Fibroblast of skin of left quadriceps (primary cell): ENCODE measurements at regions not wholly inside any gene's neighbourhood (a gene's known extent, or its start where the extent isn't known, plus 50 kb on each side); places are given as distances from the start of the nearest gene placed in this dataset.
"Not testable (repeated sequence)": the region's sequence is repeated elsewhere in the genome, so short reads cannot be mapped to it uniquely, and the experiment has no call there.

Experiments
- DNase-seq, 2 experiments: peaks; one replicate each; pipeline ENCODE4 v3.0.0-alpha.2; 2013; ENCODE audit warnings: low read depth in 2 of 2

GRCh38 chr13:95388420-95389079 lies 87.3 kb upstream of the ABCC4 start:
- DNase-seq: no peak

- DNase-seq: no peak
These were observed 90.1 kb upstream of the ABCC4 start for GRCh38 chr13:95391362-95391761.

GRCh38 chr13:95391785-95392184 lies 90.5 kb upstream of the ABCC4 start:
- DNase-seq: no peak

DNA sequence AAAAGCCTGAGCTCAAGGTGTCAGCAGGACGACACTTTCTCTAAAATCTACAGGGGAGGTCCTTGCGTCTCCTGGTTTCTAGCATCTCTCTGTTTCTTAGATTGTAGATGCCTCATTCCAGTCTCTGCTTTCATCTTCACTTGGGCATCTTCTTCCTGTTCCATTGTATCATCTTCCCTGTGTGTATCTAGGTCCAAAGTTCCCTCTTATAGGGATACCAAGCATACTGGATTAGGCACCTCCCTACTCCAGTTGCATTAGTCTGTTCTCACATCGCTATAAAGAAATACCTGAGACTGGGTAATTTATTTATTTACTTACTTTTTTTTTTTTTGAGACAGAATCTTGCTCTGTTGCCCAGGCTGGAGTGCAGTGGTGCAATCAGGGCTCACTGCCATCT lies 91.3 kb upstream of the ABCC4 start:
- DNase-seq: no peak

DNA sequence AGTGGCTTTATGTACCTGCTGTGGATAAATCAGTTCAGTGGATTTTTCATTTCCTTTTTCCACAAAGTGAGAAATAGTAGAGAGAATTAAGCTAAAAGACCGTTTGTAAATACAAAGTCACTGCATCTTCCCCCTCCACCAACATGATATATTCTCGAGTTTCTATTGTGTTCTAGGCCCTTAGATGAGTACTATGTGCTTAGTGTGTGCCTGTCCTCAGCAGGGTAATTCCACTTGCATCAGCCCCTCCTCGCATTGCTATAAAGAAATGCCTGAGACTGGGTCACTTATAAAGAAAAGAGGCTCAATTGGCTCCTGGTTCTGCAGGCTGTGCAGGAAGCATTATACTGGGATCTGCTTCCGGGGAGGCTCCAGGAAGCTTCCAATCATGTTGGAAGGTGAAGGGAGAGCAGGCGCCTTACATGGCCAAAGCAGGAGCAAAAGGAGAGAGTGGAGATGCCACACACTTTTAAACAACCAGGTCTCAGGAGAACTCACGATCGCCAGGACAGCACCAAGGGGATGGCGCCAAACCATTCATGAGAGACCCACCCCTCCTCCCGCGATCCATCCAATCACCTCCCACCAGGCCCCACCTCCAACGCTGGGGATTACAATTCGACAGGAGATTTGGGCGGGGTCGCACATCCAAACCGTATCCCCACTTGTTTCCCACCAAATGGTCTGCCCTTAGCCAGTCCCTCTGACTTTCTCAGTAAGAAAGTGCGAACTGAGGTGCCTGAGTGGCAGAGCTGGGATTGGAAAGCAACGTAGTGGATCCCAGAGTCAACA lies 102.3 kb upstream of the ABCC4 start:
- DNase-seq: no peak

DNA sequence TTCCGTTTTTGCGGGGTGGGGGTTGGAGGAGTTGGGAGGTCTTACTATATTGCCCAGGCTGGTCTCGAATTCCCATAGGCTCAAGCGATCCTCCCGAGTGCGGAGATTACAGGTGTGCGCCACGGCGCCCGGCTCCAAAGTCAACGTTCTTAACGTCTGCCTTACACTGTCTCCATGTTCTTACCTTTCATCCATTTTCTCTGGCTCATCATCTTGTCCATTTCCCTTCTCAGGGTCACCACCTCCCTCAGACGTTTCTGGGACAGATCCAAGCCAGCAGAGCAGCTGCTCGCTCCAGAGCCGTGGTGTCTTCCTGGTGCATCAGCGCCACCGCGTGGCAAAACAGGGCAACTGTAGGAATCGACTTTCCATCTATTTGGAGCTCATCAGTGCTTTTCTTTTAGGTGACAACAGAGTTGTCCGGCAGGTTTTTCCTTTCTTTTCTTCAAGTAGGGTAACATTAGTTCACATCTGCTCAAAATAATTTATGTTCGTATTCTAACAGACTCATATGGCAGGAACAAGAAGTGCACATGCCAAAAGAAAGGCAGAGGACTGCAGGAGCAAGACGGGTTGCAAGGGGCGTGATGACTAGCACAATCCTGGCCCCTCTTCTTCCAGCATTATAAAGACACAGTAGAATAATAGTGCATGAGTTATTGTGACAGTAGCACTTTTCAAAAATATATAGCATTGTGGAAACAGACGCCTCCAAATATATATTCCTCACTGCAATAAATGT lies 103.1 kb upstream of the ABCC4 start:
- peak; percentile 43 to 50 for DNase-seq

DNA sequence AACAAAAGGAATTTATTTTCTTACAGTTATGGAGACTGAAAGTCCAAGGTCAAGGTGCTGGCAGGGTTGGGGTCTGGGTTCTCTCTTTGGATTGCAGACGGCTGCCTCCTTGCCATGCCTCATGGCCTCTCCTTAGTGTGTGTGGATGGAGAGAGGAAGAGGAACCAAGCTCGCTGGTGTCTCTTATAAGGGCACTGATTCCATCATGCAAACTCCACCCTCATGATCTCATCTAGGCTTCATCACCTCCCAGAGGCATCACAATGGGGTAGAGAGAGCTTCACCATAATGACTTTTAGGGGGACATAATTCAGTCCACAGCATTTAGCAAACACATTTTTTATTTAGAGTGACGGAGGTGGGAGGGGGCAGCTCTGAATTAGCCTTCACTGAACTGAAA lies 104.9 kb upstream of the ABCC4 start:
- no peak for DNase-seq

DNA sequence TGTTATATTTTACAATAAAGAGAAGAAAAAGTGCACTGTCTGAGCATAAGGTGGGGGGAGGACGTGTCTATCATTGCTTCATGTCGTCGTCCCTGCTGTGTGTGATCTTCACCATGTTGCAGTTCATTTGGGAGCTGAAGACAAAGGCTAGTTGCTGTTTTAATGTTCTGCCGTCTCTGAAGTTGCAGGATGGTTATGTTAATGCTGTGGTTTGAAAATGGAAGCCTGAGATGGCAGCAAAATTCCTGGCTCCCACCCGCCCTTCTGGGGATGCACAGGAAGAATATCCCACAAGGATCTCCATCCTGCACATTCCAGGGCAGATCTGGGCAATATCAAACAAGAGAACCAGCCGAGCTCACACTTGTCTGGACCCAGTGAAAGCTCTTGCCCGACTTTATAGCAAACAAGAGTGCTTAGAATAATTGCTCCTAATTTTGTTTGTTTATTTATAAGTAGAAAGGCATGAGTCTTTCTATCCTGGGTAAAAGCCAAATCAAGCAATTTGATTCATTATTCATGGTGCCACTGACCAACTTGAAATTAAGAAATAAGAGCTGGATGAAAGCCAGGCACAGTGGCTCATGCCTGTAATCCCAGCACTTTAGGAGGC lies 110.3 kb upstream of the ABCC4 start:
- no peak for DNase-seq

DNA sequence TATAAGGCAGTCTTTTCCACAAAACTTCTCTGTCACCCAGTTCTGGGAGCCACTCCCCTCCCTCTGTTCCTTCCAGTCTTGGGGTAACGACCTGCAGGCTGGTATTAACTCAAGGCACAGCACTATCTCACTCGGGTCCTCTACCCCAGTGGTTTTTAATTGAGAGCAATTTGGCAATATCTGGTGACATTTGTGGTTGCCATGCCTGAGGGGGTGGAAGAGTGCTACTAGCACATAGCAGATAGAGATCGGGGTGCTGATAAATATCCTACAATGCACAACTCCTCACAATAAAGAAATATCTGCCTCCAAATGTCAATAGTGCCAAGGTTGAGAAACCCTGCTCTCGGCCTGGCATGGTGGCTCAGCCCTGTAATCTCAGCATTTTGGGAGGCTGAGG lies 117.7 kb upstream of the ABCC4 start:
- DNase-seq: no peak

DNA sequence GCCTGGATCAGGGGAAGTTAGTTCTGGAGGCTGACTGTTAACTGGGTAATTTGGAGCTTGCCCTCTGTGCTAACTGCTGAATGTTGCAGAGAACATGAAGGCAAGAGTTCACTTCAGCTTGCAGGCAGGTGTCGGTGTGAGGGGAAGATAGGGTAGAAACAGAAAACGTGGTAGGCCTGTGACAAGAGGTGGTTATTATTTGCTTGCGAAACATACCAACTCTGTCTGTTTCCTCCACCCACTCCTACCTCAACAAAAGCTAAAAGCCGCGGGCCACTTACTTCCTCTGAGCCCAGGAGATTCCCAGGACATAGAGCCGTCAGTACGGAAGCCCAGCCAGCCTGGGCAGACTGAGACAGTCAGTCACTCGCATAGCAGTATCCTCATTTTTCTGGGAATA lies 119.2 kb upstream of the ABCC4 start:
- DNase-seq: no peak

GRCh38 chr13:95426631-95427030 lies 125.4 kb upstream of the ABCC4 start:
- no peak for DNase-seq

DNA sequence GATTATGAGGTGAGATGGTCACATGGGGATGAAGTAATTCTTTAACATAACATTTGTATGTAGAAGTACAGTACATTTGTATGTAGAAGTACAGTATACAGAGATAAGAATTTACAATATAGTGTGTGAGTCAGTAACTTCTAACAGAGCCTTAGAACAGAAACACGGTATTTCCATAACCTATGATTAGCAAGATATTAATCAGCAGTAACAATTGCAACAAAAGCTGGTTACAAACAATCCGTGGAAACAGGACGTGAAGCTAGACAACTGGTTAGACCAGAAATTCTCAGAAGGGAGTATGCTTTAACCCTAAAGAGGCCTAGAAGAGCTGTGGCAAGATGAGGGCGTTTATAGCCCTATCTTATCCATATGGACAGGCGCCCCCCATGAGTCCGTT lies 122.0 kb upstream of the CLDN10 start:
- DNase-seq: not testable (repeated sequence)

DNA sequence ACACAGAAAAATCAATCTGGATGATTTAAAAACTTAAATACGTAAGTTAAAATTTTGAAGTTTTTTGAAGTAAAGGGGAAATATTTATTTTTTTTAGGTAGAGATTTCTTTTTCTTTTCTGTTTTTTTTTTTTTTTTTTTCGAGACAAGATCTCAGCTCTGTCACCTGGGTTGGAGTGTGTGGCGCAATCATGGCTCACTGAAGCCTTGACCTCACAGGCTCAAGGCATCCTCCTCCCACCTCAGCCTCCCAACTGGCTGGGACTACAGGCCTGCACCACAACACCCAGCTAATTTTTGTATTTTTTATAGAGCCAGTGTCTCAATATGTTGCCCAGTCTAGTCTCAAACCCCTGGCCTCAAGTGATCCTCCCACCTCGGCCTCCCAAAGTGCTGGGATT lies 120.4 kb upstream of the CLDN10 start:
- no peak for DNase-seq

DNA sequence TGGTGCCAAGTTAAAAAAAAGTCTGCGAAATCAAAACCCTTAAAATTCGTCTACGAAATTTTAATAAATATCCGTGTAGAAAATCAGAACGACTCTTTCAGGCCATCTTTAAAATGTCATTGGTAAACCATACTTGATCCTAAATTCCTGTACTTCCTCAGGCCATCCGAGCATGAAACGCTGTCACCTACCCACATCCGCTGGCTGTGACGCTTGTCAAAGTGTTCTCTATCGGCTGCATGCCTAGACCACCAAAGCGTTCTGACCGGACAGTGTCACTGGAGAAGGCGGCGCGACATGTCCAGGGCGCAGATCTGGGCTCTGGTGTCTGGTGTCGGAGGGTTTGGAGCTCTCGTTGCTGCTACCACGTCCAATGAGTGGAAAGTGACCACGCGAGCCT lies 119.0 kb upstream of the CLDN10 start:
- no peak for DNase-seq

DNA sequence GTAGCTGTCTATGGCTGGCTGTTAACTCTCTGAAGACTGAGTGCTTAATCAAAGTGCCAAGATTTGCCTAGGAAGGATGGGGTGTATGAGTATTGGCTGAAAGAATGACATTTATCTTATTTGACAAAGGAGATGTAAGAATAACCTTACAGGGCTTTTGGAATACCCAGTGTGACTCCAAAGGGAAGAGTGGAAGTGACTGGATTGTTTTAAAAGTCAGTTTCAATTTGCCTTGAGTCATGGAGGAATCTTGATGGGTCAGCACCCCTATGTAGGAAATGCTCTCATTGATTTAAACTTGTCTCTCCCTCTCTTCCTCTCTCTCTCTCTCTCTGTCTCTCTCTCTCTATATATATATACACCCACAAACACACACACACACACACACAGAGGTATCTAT lies 118.4 kb upstream of the CLDN10 start:
- DNase-seq: no peak

- DNase-seq: no peak
These were observed 115.0 kb upstream of the CLDN10 start for GRCh38 chr13:95437561-95437960.

GRCh38 chr13:95438297-95438696 lies 114.2 kb upstream of the CLDN10 start:
- no peak for DNase-seq

- DNase-seq: no peak
These were observed 112.0 kb upstream of the CLDN10 start for GRCh38 chr13:95440441-95441088.

DNA sequence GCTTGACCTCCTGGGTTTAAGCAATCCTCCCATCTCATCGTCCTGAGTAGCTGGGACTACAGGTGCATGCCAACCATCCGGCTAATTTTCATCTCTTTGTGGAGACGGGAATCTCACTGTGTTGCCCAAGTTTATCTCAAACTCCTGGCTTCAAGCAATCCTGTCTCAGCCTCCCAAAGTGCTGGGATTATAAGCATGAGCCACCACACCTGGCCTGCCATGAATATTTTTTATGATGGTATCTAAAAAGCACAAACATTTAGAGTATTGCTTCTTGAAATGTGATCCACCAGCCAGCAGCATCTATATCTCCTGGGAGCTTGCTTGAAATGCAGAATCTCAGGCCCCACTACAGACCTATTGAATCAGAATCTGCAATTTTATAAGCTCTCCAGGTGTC lies 111.2 kb upstream of the CLDN10 start:
- DNase-seq: no peak

GRCh38 chr13:95444006-95444730 lies 108.4 kb upstream of the CLDN10 start:
- no peak for DNase-seq

DNA sequence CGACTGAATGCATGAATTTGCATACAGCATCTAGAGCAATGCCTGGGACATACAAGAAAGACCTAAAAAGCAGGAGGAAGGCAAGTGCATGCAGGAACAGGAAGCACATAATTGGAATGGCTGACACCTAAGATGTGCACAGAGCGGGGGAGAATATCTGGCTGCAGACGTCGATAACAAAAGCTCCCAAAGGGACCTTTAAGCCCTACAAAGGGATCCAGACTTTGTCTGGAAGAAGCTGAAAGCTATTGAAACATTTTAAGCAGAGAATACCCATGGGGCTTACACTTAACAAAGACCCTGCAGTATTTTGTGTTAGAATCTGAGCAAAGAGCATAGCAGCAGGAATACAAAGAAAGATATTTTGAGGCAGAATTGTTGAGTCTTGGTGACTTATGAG lies 107.4 kb upstream of the CLDN10 start:
- no peak for DNase-seq
